K562 (cell line): ENCODE measurements at regions not wholly inside any gene's neighbourhood (a gene's known extent, or its start where the extent isn't known, plus 50 kb on each side); places are given as distances from the start of the nearest gene placed in this dataset.

Experiments
- ATAC-seq: fragments of 200-7000 bp; cut with Tn5 transposase; 3 replicates; pipeline ENCODE4 v1.9.1; 2020; ENCODE audit warnings: moderate library complexity
- BruUV-seq: library from RNA; stranded (reverse); fragments of 400-500 nt; replicated peaks from 2 replicates; lab custom pipeline; 2021; lab: Mats Ljungman, UMichigan
- CTCF ChIA-PET: fragments of 300-600 bp; formaldehyde crosslinking; extraction: SDS; loops from one replicate; lab custom pipeline; 2021; ENCODE audit warnings: low intra/inter-chr PET ratio; lab: Yijun Ruan, JAX
- POLR2A ChIA-PET: fragments of 300-600, 350-650 bp; sonication (Branson Sonifier 250); formaldehyde crosslinking; extraction: SDS; loops from one replicate; lab custom pipeline; 2021; ENCODE audit warnings: antibody characterized with exemption, inconsistent platforms; lab: Yijun Ruan, JAX
- DNase-seq, 4 experiments: peaks; one replicate each; pipeline versions ENCODE4 v3.0.0 to v3.0.0-alpha.2; 2011 to 2018; ENCODE audit warnings: low spot score in 3 of 4, mixed read lengths in 3 of 4; ENCODE audit errors: extremely low read depth in 1 of 4
- FAIRE-seq: peaks from 2 replicates; lab custom pipeline; 2011; peaks lifted over from hg19 to GRCh38; lab: Jason Lieb, UNC
- H2AFZ ChIP-seq: 2 replicates; pipeline ENCODE4 v1.6.0; 2011; ENCODE audit warnings: low read depth, low read length, control low read depth, inconsistent platforms
- H3K27ac ChIP-seq: fragments of 200-600 bp; 3 replicates; pipeline ENCODE4 v1.8.0; 2011; ENCODE audit warnings: low read depth, mild to moderate bottlenecking, control low read depth, inconsistent platforms, low read length, moderate library complexity, mixed read lengths; ENCODE audit errors: extremely low read depth
- H3K27me3 ChIP-seq, 2 experiments: fragments of 300-600 bp in 1 of 2; 2 replicates in 1 of 2; 3 replicates in 1 of 2; pipeline versions ENCODE4 v1.6.0 to v1.8.0; 2011; ENCODE audit warnings: inconsistent platforms in 2 of 2, low read length in 2 of 2, mild to moderate bottlenecking in 1 of 2, mixed read lengths in 1 of 2, moderate library complexity in 1 of 2; ENCODE audit not compliant: control insufficient read depth in 2 of 2, insufficient read depth in 2 of 2
- H3K36me3 ChIP-seq: fragments of 300-600 bp; 3 replicates; pipeline ENCODE4 v1.8.0; 2011; ENCODE audit warnings: mild to moderate bottlenecking, low read length, inconsistent platforms; ENCODE audit not compliant: control insufficient read depth, insufficient read depth
- H3K4me1 ChIP-seq, 2 experiments: fragments of 200-600 bp in 1 of 2; replicated peaks in 1 of 2; 2 replicates in 1 of 2; 3 replicates in 1 of 2; pipeline versions ENCODE4 v1.5.1 to v1.8.0; 2011; ENCODE audit warnings: inconsistent platforms in 2 of 2, low read length in 2 of 2, mild to moderate bottlenecking in 1 of 2, mixed read lengths in 1 of 2, moderate library complexity in 1 of 2; ENCODE audit not compliant: control insufficient read depth in 2 of 2, insufficient read depth in 2 of 2
- H3K4me2 ChIP-seq: 2 replicates; pipeline ENCODE4 v1.6.1; 2011; ENCODE audit warnings: low read length, control low read depth, inconsistent platforms, mixed read lengths; ENCODE audit not compliant: insufficient read depth
- H3K4me3 ChIP-seq: fragments of 200-600 bp; sonication (generic), shearing (Covaris generic); 2 replicates; pipeline ENCODE4 v1.5.1; 2016; ENCODE audit warnings: control low read depth, inconsistent platforms
- H3K79me2 ChIP-seq: fragments of 200-600 bp; 3 replicates; pipeline ENCODE4 v1.8.0; 2011; ENCODE audit warnings: low read length, inconsistent platforms; ENCODE audit not compliant: control insufficient read depth, insufficient read depth
- H3K9ac ChIP-seq, 2 experiments: 2 replicates each; pipeline versions ENCODE4 v1.6.0 to v1.6.1; 2011; ENCODE audit warnings: low read depth in 2 of 2, low read length in 2 of 2, control low read depth in 1 of 2, inconsistent platforms in 1 of 2, mild to moderate bottlenecking in 1 of 2, mixed read lengths in 1 of 2; ENCODE audit not compliant: insufficient read depth in 1 of 2
- H3K9me1 ChIP-seq: one replicate; pipeline ENCODE4 v1.6.0; 2011; ENCODE audit warnings: inconsistent platforms, mild to moderate bottlenecking, low read length, moderate library complexity; ENCODE audit not compliant: control insufficient read depth, insufficient read depth
- H3K9me3 ChIP-seq: replicated peaks from 2 replicates; pipeline ENCODE4 v1.5.1; 2011; ENCODE audit warnings: low read depth, low read length, inconsistent platforms; ENCODE audit not compliant: control insufficient read depth, insufficient read depth
- H4K20me1 ChIP-seq: replicated peaks from 2 replicates; pipeline ENCODE4 v1.6.1; 2011; ENCODE audit warnings: low read length, inconsistent platforms, mixed read lengths; ENCODE audit not compliant: control insufficient read depth, insufficient read depth
- HOXB6 ChIP-seq: fragments of 250-450 bp; sonication (Bioruptor Pico); IDR thresholded peaks from 2 replicates; pipeline ENCODE4 v1.5.1; 2022; ENCODE audit warnings: mild to moderate bottlenecking, borderline replicate concordance
- JUN ChIP-seq, 2 experiments: sonication (generic) in 1 of 2; formaldehyde crosslinking in 1 of 2; IDR thresholded peaks; 2 replicates each; pipeline versions ENCODE4 v1.6.1 to v1.8.0; 2012 to 2022; ENCODE audit warnings: borderline replicate concordance in 2 of 2, mild to moderate bottlenecking in 2 of 2, improper control_type of control experiment in 1 of 2, low read depth in 1 of 2, low read length in 1 of 2, missing genetic modification reagents in 1 of 2
- POLR2AphosphoS5 ChIP-seq: IDR thresholded peaks from 2 replicates; pipeline ENCODE4 v1.6.1; 2011; ENCODE audit warnings: mild to moderate bottlenecking, low read depth, low read length, moderate library complexity; ENCODE audit not compliant: control insufficient read depth, insufficient read depth
- TCF15 ChIP-seq: fragments of 250-450 bp; sonication (Bioruptor Pico); IDR thresholded peaks from 2 replicates; pipeline ENCODE4 v1.8.0; 2022; ENCODE audit warnings: moderate library complexity, mild to moderate bottlenecking, inconsistent platforms
- WGBS: fragments of 100-300 bp; shearing (Covaris generic); methylation state at CpG from one replicate; pipeline ENCODE4 v1.1.6; 2016; ENCODE audit warnings: low coverage, mixed read lengths; ENCODE audit not compliant: insufficient coverage; ENCODE audit errors: missing lambda C conversion rate; 5-methylcytosine and 5-hydroxymethylcytosine counted together
- in situ Hi-C: fragments of 300-500 bp; cut with MboI; formaldehyde crosslinking; loops from 4 replicates; pipeline ENCODE4 v1.15.0; 2018; ENCODE audit warnings: inconsistent platforms, mixed read lengths
- intact Hi-C: fragments of 100-400 bp; cut with micrococcal nuclease; formaldehyde crosslinking; loops from 2 replicates; pipeline ENCODE4 v1.14.2; 2022
- TF ChIP-seq, protein P1 (sequence below): IDR thresholded peaks from 2 replicates; pipeline ENCODE4 v1.6.1; 2014; ENCODE audit warnings: antibody characterized with exemption
- TF ChIP-seq, protein P2 (sequence below), 2 experiments: fragments of 450-650 bp in 1 of 2; IDR thresholded peaks; 2 replicates each; pipeline ENCODE4 v1.6.1; 2011 to 2017; ENCODE audit warnings: low read depth in 2 of 2, antibody characterized with exemption in 1 of 2, borderline replicate concordance in 1 of 2, low read length in 1 of 2, mild to moderate bottlenecking in 1 of 2, mixed read lengths in 1 of 2; ENCODE audit not compliant: control insufficient read depth in 1 of 2
- TF ChIP-seq, protein P3 (sequence below): fragments of 200-800 bp; sonication (Bioruptor generic); IDR thresholded peaks from 2 replicates; pipeline ENCODE4 v1.6.1; 2017; ENCODE audit warnings: missing genetic modification characterization, missing compliant biosample characterization

DNA sequence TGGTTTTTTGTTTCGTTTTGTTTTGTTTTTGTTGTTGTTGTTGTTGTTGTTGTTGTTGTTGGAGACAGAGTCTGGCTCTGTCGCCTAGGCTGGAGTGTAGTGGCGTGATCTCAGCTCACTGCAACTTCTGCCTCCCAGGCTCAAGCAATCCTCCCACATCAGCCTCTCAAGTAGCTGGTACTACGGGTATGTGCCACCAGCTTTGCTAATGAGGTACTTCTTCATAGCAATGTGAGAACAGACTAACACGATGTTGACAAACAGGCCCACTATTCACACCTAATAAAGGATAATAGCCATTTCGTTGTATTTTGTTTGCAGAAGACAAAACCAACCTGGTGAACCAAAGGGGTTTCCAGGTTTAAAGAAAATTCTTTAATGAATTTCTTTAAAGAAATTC is 130.9 kb downstream of the DIRAS2 start:
- 0% methylated on average over 5 of the region's 6 CpGs for WGBS
- no peaks in the 10 kb centered on the region for H3K36me3 ChIP-seq
- intact Hi-C loops (no loop called here), in situ Hi-C loops (no loop called here)
- FAIRE-seq (no peak), DNase-seq (no peak), ATAC-seq (no peak)
- BruUV-seq = no TSS peak
- ChIA-PET CTCF (no interaction called here), POLR2A (no interaction called here)
- no peaks in the 10 kb centered on the region for H3K9me1 ChIP-seq
- H3K4me2 ChIP-seq = no peak overlapping the region
- TF ChIP-seq POLR2AphosphoS5 (no peak), TCF15 (CRISPR knock-in tag) (no peak), JUN (IDR thresholded peaks at IDR 0.05; ENCODE audit: borderline replicate concordance, low read depth, low read length) (no peak), JUN (CRISPR knock-in tag; IDR thresholded peaks at IDR 0.05; ENCODE audit: borderline replicate concordance) (no peak), HOXB6 (no peak)
- TF ChIP-seq, protein P1, sequence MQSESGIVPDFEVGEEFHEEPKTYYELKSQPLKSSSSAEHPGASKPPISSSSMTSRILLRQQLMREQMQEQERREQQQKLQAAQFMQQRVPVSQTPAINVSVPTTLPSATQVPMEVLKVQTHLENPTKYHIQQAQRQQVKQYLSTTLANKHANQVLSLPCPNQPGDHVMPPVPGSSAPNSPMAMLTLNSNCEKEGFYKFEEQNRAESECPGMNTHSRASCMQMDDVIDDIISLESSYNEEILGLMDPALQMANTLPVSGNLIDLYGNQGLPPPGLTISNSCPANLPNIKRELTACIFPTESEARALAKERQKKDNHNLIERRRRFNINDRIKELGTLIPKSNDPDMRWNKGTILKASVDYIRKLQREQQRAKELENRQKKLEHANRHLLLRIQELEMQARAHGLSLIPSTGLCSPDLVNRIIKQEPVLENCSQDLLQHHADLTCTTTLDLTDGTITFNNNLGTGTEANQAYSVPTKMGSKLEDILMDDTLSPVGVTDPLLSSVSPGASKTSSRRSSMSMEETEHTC = no peak
- TF ChIP-seq, protein P2, sequence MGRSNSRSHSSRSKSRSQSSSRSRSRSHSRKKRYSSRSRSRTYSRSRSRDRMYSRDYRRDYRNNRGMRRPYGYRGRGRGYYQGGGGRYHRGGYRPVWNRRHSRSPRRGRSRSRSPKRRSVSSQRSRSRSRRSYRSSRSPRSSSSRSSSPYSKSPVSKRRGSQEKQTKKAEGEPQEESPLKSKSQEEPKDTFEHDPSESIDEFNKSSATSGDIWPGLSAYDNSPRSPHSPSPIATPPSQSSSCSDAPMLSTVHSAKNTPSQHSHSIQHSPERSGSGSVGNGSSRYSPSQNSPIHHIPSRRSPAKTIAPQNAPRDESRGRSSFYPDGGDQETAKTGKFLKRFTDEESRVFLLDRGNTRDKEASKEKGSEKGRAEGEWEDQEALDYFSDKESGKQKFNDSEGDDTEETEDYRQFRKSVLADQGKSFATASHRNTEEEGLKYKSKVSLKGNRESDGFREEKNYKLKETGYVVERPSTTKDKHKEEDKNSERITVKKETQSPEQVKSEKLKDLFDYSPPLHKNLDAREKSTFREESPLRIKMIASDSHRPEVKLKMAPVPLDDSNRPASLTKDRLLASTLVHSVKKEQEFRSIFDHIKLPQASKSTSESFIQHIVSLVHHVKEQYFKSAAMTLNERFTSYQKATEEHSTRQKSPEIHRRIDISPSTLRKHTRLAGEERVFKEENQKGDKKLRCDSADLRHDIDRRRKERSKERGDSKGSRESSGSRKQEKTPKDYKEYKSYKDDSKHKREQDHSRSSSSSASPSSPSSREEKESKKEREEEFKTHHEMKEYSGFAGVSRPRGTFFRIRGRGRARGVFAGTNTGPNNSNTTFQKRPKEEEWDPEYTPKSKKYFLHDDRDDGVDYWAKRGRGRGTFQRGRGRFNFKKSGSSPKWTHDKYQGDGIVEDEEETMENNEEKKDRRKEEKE (IDR thresholded peaks at IDR 0.05; ENCODE audit: borderline replicate concordance in 1 of 2, control insufficient read depth in 1 of 2, low read depth in 2 of 2, low read length in 1 of 2) = no peak
- TF ChIP-seq, protein P3, sequence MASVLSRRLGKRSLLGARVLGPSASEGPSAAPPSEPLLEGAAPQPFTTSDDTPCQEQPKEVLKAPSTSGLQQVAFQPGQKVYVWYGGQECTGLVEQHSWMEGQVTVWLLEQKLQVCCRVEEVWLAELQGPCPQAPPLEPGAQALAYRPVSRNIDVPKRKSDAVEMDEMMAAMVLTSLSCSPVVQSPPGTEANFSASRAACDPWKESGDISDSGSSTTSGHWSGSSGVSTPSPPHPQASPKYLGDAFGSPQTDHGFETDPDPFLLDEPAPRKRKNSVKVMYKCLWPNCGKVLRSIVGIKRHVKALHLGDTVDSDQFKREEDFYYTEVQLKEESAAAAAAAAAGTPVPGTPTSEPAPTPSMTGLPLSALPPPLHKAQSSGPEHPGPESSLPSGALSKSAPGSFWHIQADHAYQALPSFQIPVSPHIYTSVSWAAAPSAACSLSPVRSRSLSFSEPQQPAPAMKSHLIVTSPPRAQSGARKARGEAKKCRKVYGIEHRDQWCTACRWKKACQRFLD (CRISPR knock-in tag) = no peak
- H3K27me3 ChIP-seq = no peaks in the 10 kb centered on the region
- no peaks in the 10 kb centered on the region for H3K4me1 ChIP-seq
- no peaks in the 10 kb centered on the region for H3K9me3 ChIP-seq
- H3K79me2 ChIP-seq = no peaks in the 10 kb centered on the region
- H3K27ac ChIP-seq = no peak overlapping the region
- H3K4me3 ChIP-seq = no peak overlapping the region
- H2AFZ ChIP-seq = no peak overlapping the region
- H4K20me1 ChIP-seq = no peaks in the 10 kb centered on the region
- H3K9ac ChIP-seq = no peak overlapping the region
